Islet of Langerhans (tissue), 1 donor: ENCODE measurements at regions not wholly inside any gene's neighbourhood (a gene's known extent, or its start where the extent isn't known, plus 50 kb on each side); places are given as distances from the start of the nearest gene placed in this dataset.
"Not testable (repeated sequence)": the region's sequence is repeated elsewhere in the genome, so short reads cannot be mapped to it uniquely, and the experiment has no call there.

Experiments used
- FAIRE-seq: peaks from one replicate; lab custom pipeline; 2011; peaks lifted over from hg19 to GRCh38; lab: Jason Lieb, UNC

- FAIRE-seq = no peak
Measured at GRCh38 chr14:28130610-28131284, 635.8 kb upstream of the FOXG1 start.

- no peak for FAIRE-seq
Measured at GRCh38 chr14:28138341-28138740, 628.2 kb upstream of the FOXG1 start.

- no peak for FAIRE-seq
Measured at GRCh38 chr14:28141662-28142061, 624.9 kb upstream of the FOXG1 start.

- no peak for FAIRE-seq
Measured at GRCh38 chr14:28142400-28143015, 624.1 kb upstream of the FOXG1 start.

GRCh38 chr14:28143316-28143715, 623.3 kb upstream of the FOXG1 start:
- FAIRE-seq = no peak

- FAIRE-seq = no peak
Measured at GRCh38 chr14:28151926-28152325, 614.7 kb upstream of the FOXG1 start.

- no peak for FAIRE-seq
Measured at GRCh38 chr14:28152453-28153044, 614.0 kb upstream of the FOXG1 start.

- FAIRE-seq = no peak
Measured at GRCh38 chr14:28157289-28157869, 609.2 kb upstream of the FOXG1 start.

GRCh38 chr14:28157887-28158791, 608.4 kb upstream of the FOXG1 start:
- no peak for FAIRE-seq

GRCh38 chr14:28161040-28161439, 605.5 kb upstream of the FOXG1 start:
- FAIRE-seq = no peak

- no peak for FAIRE-seq
Measured at GRCh38 chr14:28163233-28163632, 603.4 kb upstream of the FOXG1 start.

GRCh38 chr14:28163897-28164296, 602.7 kb upstream of the FOXG1 start:
- FAIRE-seq = no peak

- not testable (repeated sequence) for FAIRE-seq
Measured at GRCh38 chr14:28187902-28188830, 578.4 kb upstream of the FOXG1 start.

GRCh38 chr14:28196878-28197277, 569.7 kb upstream of the FOXG1 start:
- no peak for FAIRE-seq

- no peak for FAIRE-seq
Measured at GRCh38 chr14:28220391-28220790, 546.2 kb upstream of the FOXG1 start.

- no peak for FAIRE-seq
Measured at GRCh38 chr14:28240909-28241308, 525.7 kb upstream of the FOXG1 start.

- no peak for FAIRE-seq
Measured at GRCh38 chr14:28242895-28243294, 523.7 kb upstream of the FOXG1 start.

GRCh38 chr14:28243600-28243999, 523.0 kb upstream of the FOXG1 start:
- FAIRE-seq = no peak

- no peak for FAIRE-seq
Measured at GRCh38 chr14:28245216-28245615, 521.4 kb upstream of the FOXG1 start.

GRCh38 chr14:28247491-28247890, 519.1 kb upstream of the FOXG1 start:
- no peak for FAIRE-seq

- not testable (repeated sequence) for FAIRE-seq
Measured at GRCh38 chr14:28252124-28252523, 514.5 kb upstream of the FOXG1 start.
